HG02970 (cell line): ENCODE measurements at regions not wholly inside any gene's neighbourhood (a gene's known extent, or its start where the extent isn't known, plus 50 kb on each side); places are given as distances from the start of the nearest gene placed in this dataset.

Experiments used
- ATAC-seq: cut with Tn5 transposase; IDR thresholded peaks from one replicate; pipeline ENCODE4 v1.9.1; 2021; ENCODE audit warnings: mild to moderate bottlenecking, moderate library complexity, moderate number of reproducible peaks; ENCODE audit not compliant: unreplicated experiment, low FRiP score

DNA sequence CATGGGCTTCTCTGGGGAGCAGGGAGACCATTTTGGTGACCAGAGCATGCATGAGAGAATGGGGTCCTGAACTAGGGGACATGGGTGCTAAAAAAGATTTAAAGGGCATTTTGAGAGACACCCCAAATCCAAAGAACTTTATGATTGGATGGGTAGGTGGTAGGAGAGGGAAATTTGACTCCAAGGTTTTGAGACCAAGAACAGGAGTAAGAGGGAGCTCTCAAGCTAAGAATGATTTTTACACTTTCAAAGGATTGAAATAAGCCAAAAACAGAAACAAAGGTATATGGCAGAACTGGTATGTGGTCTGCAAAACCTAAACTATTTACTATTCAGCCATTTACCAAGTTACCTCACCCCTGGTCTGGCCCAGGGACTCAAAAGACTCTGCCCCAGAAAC is 318.2 kb upstream of the CLINT1 start:
- ATAC-seq: no peak

DNA sequence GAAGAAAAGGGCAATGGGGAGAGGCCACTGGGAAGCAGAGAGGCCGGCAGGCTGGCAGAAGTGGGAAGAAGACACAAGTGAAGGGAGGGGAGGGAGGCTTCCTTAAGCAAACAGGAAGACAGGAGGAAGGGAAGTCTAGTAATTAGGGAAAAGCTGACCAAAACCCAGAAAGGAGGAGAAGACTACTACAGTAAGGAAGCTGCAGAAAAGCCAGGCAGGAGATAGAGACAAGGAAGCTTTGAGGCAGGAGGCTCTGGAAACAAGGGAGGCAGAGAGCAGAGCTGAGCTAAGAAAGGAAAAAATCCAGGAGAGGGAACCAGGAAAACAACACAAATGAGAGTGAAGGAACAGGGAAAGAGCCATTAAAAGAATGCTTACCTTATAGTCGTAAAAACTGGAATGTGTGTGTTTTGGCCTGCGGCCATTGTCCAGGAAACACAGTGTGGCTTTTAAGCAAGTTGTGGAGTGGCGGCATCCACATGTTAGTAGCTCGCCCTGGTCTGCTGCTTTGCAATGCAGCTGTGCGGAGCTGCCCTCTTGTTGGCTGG is 317.1 kb upstream of the CLINT1 start:
- ATAC-seq: no peak

DNA sequence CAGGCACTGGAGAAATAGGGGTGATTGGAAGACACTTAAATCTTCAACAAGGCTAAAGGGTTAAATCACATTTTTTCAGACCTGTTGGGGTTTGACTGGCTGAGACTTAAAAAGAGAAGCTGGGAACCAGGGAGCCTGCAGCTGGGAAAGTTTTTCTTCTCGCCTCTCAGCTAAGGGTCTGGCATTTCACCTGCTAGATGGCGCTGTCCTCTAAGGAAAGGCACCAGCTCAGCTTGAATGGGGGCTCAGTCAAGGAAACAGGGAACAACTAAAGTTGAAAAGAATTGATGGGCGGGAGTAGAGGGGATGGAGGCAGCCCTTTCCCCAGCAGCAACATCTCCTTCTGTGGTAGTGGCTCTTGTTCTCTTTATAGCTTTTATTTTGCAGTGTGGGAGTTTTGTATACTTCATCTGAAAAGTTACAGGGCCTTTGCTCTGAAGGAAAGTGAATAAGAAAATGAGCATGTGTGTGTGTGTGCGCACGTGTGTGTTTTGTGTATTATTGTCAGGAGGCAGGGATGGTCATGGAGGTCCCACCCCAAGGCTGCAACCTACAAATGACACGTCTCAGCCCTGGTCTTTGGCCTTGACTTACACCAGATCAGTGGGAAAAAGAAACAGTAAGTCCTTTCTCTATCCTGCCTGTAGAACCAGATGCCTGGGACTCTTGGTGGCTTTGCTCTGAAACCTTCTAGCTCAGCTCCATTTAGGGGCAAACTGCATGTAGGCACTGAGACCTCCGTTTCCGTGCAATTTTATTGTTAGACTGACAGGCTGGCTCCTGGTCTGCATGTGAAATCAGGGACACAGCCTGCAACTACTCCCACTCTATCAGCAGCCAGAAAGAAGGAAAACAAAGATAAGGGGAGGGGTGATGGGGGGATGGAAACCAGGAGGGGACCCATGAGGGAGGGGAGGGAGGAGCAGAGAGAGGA is 316.2 kb upstream of the CLINT1 start:
- no peak for ATAC-seq

DNA sequence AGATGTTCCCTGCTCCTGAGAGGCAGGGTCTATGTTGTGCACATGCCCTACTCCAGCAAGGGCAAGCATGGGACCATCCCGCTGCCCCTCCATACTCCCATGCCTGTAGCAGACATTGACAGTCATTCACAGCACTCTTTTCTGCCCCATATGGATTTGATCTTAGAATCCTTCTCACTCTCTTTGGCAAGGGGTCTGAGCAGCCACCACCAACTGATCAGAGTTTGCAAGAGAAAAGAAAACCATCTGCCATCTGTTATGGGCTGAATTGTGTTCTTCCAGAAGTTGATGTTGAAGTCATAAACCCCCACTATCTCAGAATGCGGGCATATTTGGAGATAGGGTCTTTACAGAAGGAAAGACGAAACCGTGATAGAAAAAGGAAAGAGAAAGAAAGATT is 315.1 kb upstream of the CLINT1 start:
- ATAC-seq: no peak

DNA sequence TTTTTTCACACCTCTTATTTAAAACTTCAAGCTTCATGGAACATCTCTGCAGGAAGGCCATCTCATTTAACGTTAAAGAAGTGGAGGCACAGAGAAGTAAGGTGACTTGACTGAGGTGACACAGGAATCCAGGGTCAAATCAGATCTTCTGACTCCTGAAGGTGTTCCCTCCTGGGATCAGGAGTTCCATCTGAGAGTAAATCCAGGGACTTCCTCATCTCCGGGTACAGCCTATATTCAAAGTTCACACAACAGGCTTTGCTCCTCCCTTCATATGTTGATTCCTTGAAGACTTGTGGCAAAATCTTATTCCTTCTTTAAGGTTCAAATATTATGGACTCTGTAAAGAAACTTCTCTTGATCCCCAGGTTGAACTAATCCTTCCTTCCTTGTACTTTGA is 313.1 kb upstream of the CLINT1 start:
- no peak for ATAC-seq

DNA sequence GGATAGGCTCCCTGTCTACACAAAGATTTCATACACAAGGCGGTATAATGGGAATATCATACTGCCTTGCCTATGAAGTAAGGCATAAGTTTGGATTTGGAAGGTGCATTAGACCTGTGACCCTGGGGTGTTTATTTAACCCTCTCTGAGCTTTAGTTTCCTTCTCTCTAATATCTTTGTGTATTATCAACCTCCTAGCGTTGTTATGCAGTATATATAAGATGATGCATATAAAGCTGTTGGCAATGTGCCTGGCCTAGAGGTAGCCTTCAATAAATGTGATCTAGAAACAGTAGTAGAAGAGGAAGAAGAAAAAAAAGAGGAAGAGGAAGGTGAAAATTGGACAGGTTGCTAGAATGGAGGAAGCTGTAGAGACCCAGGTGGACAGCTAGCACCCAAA is 311.6 kb upstream of the CLINT1 start:
- no peak for ATAC-seq

DNA sequence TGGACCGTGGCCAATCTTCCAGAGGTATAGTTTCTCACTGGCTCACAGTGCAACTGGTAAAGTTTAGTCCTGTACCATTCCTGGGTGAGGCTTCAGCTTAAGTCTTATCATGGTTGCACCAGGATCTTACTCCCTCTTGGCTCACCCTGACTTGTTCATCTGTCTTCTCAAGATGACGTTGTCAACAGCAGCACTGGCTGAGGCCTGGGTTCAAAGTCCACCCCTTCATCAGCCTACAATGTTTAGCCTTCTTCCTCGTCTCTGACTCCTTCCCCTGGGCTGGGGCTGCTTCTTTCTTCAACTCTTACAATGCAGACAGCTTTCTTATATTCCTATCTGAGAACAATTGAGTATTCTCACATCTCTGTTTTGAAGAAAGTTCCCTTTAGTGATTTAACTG is 311.1 kb upstream of the CLINT1 start:
- ATAC-seq: no peak

DNA sequence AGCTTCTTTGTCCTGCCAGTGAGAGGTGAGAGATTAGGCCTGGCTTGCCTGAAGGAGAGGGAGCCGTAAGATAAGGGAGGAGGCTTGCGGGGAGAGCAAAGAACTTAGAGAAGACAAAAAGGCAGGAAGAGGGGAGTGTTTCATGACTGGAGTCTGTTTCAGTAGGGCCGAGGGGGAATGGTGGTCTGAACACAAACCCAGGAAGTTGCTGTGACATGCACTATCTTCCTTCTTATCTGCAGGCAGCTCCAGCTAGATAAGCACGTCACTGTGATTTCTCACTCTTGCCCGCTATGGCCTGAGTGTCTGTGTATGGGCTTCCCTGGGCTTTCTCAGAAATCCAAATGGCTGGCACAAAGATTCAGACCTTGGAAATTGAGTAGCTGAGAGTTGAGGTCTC is 307.5 kb upstream of the CLINT1 start:
- no peak for ATAC-seq

DNA sequence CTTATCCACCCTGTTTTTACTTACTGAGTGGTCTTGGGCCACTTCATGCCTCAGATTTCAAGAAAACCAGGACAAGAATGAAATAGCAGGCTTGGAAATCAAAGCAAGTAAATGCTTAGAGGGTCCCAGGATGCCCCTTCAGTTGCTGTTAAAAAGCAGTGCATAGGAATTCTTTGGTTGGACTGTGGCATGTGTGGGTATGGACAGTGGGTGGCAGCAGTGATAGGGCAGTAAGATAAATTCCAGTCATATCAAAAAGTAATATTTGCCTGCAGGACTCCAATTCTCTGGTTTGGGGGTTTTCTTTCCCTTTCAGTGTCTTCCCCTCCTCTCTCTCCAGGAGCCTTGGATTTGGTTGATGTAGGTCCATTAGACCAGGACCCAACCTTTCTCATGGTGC is 306.7 kb upstream of the CLINT1 start:
- ATAC-seq: no peak

DNA sequence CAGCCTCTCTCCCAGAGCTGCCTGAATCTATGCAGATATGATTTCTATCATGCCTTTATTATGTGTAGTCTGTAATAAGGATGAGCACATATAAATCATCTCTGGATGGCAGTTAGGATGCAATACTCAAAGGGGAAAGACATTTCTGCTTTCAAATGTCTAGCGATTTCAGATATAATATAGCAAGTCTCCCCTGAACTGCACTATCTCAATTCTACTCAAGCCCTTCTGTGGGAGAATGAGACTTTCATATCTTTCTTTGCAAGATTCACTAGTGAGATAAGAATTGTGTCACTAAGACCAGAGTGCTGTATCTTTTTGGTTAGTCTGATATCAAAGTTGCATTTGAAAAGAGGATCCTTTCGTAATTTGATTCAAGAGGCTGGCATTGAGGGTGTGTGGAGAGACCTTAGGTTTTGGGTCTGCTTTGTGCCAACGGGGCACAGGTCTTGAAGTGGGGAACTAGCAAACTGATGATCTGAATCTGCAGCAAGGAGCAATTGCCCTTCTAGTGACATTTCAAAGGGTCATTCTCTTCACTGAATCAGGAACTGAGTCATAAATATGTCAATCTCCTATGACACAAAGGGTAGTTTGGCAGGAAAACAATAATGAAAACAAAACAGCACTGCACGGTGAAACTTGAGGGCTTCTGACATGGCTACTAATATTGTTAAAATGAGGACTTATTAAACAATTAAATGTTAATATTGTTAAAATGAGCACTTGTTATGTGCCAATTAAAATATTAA is 305.5 kb upstream of the CLINT1 start:
- no peak for ATAC-seq

DNA sequence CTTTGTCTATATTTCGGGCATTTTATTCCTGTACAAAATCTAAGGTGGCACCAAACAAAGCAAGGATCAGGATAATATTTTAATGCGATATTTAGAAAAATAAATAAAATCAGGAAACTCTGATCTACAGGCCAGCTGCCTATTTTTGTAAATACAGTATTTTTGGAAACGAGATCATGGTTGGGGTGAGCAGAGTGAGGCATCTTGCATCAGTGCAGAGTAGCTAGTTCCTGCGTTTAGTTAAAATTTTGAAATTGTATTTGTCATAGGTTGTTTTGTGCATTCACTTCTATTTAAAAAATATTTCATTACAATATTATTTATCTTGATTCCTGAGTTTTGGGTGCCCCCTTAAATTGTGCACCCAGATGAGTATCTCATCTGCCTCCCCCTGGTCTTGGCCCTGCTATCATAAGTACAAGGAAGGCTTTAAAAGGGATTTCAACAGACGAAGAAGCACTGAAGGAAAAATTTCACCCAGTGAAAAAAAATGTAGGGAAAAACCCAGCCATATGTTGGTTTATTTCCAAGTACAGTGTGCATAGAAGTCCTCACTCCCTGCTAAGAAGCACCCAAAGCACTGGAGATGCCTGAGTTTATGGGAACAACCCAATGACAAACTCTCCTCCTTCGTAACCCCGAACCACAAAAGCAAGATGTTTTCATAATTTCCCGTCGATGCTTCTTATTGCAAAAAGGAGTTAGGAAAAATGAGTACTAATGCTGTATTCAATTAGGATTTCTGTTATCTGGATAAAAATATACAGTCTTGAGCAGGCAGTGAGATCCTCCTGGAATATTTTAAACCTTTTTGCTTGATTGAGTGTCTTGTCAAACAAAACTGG is 304.7 kb upstream of the CLINT1 start:
- no peak for ATAC-seq

DNA sequence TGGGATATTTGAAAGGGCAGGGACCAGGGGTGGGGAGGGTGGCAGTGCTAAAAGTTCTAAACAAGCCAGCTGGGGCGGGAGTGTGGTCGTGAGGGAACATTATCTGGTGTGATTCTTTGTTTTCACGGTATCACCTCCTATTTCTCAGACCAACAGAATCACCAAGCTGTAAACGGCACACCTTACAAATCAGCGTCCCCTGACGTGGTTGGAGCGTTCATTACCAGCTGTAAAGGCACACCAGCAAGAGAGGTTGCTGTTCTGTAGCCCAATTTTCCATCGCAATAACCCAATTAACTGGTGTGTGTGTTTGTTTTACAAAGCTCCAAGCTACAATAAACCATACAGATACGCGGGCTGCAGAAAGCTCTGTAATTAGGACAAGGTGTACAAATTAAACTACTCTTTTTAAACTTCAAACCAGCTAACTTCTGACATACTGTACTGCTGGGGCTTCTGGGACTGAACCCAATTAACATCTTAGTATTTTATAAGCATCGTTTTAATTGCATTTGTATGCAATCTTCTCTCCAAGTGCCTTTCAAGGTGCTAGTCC is 303.6 kb upstream of the CLINT1 start:
- no peak for ATAC-seq

DNA sequence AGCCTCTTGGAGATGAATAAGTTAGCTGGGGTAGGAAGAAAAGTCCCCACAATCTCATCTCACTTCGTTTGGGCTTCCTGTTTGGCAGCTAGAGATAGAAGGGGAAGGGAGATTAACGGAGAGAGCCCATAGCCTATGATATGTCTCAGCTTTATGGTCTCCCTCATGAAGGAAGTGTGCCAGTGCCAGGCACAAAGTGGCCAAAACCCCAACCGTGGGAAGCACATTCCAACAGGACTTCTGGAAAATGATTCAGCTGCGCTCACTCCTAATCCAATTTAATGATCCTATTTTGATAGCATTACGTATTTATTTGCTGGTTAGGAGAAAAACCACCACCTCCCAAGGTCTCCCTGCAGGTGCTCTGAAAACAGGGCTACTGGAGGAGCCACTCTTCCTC is 303.1 kb upstream of the CLINT1 start:
- ATAC-seq: no peak

DNA sequence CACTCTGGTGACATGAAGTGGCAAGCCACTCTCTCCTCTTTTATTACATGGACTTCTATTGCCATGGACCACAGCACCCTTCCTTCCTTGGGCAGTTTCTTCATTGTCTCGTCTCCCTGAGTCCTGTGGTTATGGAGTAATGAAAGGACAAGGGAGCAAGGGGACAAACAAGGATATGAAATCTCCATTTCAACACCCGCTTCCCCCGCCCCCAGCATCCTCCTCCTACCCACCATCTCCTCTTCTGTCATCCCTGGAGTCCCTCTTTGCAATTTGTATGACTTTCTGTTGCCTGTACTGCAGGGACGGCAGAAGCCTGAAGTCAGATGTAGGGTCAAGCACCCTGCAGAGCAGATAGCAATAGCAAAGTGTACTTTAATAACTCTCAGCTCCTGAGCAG is 300.7 kb upstream of the CLINT1 start:
- no peak for ATAC-seq

DNA sequence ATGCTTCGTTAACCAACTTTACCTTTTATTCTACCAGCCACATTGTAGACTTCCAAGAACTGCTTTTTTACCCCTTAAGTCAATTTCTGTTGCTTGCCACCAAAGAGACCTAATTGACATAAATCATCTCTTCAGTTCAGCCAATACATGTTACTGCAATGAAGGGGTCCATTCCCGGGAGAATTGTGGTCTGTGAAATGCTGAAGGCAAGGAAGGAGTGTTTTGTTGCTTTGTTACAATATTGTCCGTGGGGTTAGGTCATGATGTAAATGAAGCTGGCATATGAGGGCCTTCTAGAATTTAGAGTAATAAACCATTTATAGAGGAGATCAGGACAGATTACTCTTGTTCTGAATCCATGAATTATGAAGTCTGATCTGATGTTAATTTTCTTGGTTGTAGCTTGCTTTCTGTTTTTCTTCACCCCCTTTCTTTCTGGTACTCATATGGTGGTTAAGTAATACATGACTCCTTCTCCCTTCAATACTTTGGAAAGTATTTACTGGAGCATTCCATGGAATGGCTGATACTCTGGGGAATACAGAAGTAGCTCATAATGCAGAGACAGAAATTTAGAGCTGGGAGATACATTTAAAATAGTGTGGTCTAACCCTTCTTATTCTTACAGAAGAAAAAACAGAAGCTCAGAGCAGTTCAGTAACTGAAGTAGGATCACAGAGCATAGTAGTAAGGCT is 297.0 kb upstream of the CLINT1 start:
- no peak for ATAC-seq

DNA sequence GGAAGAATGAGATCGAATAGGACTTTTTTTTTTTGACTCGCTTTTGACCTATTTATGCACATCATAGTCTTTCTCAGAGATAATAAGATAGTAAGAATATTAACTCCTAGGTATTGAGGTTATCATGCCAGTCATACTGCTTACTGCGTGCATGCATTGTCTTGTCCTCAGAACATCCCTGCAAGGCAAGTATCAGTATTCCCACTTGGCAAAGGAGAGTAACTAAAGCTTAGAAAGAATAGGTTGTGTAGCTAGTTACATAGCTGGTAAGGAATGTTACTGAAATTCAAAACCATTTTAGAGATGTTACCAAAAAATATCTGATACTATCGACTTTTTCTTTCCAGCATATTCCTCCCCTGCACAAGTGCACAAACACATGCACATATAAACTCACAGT is 296.1 kb upstream of the CLINT1 start:
- no peak for ATAC-seq

DNA sequence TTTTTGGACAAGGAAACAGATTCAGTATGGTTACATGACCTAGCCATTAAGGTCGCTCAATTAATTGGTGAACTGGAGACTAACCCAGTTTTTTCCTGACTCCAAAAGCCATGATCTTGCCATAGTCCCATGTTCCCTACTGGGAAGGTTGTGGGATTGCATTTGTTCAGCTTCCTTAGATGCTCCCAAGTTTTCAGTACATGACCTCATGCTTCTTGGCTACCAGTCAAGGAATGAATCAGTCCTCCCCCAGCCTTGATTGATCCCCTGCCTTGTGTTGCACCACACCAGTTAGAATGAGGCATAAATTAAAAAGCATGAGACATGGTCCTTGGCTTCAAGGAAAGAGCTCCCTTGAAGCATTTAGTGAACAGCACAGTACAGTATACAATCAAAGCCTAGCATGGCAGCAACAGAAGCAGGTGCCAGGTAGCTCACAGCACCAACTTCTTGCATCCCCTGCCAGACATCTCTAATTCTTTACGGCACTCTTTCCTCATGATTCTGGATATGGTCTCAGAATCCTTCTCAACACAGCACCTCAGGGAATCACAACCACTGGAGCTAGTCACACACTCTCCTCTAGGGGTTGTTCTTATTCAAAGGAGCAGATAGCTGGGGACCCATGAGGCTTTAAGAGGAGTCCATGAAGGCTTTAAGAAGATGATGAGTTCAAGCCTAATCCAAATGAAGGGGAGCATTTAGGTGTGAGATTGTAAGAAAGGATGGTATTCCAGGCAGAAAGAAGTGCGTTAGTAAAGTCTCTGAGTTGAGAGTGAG is 295.5 kb upstream of the CLINT1 start:
- no peak for ATAC-seq

DNA sequence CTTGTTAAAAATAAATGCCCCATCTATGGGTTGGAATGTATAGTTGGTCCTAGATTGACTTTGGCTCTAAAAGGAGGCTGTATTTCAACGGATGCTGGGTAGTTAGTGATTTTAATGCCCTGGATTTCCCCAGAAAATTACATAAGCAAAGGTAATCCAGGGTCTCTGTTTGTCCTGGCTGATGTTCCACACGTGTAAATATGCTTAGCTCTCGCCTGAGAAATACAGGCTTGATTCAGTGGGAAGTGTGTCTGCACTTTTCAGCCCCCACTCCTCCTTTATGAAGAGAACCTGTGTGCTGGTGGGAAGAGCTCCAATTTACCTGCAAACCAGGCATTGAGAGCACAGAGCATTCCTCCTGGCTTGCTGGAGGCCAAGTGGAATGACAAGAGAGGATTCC is 294.6 kb upstream of the CLINT1 start:
- no peak for ATAC-seq

DNA sequence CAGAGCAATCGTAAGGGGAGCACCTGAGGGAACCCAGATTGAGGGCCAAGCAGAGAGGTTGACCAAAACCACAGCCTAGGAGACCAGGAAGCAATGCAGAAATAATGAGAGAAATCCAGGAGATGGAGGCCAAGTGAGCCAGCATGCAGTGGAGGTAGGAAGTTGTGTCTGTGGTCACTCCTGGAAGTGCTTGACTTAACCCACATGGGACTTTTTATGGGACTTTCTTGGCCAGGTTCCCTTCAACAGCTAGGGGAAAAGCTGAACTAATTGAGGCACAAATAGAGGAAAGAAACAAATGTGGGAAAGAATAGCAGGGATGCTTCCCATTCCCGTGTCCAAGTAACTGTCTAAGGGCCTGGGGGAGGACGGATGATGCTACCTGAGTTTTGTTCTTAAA is 293.2 kb upstream of the CLINT1 start:
- no peak for ATAC-seq
